HG03045 (cell line): ENCODE measurements at regions not wholly inside any gene's neighbourhood (a gene's known extent, or its start where the extent isn't known, plus 50 kb on each side); places are given as distances from the start of the nearest gene placed in this dataset.

Experiments used
- ATAC-seq: cut with Tn5 transposase; IDR thresholded peaks from one replicate; pipeline ENCODE4 v1.9.1; 2021; ENCODE audit warnings: mild to moderate bottlenecking, moderate library complexity; ENCODE audit not compliant: unreplicated experiment

DNA sequence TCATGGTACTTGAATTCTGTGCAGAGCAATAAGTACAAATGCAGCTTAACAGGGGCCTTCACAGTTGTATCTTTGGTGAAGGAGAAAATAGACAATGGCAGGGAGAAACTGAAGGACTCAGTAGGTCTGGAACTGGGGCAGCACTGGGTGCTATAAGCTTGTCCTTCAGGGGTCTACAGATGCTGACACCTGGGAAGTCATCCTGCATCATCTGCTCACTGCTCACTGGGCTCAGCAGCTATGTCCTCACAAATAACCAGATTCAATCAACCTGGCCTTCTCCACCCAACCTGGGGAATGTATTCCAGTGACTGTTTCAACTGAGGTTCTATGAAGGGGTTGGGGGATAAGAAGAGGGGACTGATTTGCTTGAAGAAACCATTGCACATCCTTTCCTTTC is 117.0 kb downstream of the ZNF280B start:
- no peak for ATAC-seq

GRCh38 chr22:22392131-22392530 is 116.4 kb downstream of the ZNF280B start:
- ATAC-seq, result no peak

GRCh38 chr22:22394591-22394990 is 114.0 kb downstream of the ZNF280B start:
- no peak for ATAC-seq

DNA sequence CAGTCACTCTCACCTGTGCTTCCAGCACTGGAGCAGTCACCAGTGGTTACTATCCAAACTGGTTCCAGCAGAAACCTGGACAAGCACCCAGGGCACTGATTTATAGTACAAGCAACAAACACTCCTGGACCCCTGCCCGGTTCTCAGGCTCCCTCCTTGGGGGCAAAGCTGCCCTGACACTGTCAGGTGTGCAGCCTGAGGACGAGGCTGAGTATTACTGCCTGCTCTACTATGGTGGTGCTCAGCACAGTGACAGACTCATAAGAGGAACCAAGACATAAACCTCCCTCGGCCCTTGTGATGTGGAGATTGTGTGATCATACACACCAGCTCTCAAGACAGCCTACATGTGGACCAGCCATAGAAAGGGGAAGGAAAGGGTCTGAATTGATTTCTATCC is 113.3 kb downstream of the ZNF280B start:
- ATAC-seq, result no peak

DNA sequence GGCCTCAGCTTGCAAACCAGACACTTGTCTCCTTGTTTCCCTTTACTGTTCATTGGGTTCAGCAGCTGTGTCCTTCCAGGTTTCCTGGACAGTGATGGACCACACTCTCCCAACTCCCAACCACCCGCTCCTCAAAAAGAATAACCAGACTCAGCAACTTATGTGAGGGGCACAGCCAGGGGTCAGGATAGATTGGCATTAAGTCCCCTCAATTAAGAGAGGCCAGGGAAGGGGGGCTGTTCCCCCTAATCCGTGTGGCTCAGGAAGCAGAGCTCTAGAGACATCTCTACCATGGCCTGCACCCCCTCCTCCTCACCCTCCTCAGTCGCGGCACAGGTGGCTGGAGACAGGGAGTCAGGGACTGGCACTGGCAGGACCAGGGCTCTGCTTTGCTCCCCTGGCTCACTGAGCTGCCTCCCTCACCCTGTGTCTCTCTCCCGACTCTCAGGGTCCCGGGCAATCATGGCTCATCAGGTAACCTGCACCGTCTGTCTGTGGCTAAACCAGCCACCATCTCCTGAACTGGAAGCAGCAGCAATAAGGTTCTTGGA is 111.7 kb downstream of the ZNF280B start:
- ATAC-seq, result no peak

DNA sequence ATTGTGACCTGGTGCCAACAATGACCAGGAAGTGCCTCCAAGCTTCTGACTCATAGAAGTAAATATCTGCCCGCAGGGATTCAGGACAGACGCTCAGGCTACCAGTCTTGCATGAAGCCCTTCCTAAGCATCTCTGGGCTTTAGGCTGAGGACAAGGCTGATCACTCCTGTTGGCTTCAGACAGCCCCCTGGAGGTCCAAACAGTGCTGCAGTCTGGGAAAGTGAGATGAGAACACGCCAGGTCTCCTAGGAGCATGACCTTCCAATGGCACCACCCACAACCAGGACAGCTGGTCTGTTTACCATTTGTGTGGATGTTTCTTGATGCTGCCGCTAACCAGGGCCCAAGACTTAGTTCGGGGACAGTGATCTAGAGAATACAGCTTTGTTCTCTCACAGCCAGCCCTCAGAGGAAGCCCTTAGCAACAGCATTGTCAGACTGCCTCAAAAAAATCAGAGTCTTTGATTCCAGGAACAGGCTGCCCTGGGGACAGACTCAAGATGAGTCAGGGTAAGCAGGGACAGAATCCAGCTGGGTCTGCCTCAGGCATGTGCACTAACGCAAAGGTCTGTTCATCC is 111.2 kb downstream of the ZNF280B start:
- no peak for ATAC-seq

GRCh38 chr22:22397875-22398524 is 110.5 kb downstream of the ZNF280B start:
- ATAC-seq, result no peak

DNA sequence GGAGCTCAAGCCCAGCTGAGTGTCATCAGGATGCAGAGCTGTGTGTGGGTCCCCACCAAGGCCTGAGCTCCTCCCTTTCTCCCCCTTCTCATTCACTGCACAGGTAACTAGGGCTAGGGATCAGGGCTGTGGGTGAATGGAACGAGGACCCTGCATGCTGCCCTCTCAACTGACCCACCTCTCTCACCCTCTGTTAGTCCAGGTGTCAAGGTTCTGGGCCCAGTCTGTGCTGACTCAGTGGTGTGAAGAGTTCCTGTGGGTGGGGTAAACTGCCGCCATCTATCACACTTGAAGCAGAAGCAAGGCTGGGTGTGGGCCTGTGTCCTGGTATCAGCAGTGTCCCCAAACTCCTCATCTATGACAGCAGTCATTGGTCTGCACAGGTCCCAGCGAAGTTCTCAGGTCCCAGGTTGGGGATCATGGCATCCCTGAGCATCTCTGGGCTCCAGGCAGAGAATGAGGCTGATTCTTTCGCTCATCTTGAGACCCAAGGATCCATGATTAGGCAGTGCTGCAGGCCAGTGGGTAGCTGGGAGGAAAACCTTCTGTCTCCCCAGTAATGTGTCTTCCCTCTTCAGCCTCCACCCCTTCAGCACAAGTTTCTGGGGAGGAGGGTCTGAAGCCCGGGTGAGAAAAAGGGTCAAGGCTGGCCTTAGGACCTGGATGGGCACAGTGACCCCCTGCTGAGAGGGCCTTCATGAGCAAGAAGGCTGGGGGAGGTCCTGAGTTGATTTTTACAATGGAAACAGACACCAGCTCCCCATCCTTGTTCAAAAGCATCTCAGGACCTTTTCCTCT is 109.8 kb downstream of the ZNF280B start:
- ATAC-seq, result no peak

DNA sequence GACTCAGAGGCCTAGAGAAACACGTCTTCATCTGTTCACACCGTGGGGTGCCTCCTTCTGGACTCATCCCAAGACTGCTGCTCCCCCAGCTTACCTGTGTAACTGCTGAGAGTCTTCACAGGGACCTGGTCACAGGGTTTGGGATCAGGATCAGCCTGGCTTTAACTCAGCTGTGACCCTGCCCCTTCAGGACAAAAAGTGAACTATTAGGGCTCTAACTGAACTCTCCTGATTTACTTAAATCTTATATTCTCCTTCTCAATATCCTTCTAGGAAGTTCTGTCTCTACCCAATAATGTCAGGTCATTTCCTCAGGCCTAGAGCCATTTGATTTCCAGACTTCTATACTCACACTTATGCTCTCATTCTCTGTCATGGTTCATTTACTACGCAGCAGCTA is 108.4 kb downstream of the ZNF280B start:
- ATAC-seq, result no peak

- ATAC-seq, result no peak
These were observed 107.6 kb downstream of the ZNF280B start for GRCh38 chr22:22400964-22401363.

DNA sequence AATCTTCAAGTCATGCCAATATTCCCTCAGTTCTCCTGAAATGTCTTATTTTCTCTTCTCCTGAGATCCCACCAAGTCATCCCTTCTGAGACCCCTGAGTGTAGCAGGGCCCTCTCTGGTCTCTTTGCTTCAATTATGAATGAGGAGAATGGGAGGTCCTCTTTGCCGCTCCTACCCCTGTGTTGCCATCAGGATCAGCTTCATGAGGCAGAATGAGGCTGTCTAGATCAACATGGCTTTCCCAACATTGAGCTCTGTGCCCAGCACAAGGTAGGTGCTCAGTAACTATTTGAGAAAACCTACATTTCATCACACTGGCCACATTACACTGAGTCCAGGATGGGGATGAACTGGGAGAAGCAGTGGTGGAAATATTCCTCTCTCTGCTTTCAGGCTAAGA is 107.2 kb downstream of the ZNF280B start:
- no peak for ATAC-seq

GRCh38 chr22:22403306-22403705 is 105.2 kb downstream of the ZNF280B start:
- ATAC-seq, result no peak

DNA sequence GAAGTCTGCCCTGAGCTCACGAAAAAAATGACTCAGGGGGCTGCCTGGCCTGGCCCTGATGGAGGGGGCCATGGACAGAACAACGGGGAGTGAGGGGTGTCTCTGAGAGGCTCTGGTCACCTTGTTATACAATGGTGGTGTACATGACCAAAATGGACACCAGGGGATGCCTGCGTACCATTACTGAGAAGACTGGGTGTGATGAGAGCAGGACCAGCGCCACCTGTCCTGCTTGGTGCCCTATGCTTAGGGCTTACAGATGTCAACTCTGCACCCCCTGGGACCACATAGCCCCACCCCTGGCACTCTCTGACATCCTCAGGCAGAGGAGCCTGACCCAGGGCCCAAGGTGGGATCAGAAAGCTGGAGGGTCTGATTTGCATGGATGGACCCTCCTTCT is 104.8 kb downstream of the ZNF280B start:
- no peak for ATAC-seq

DNA sequence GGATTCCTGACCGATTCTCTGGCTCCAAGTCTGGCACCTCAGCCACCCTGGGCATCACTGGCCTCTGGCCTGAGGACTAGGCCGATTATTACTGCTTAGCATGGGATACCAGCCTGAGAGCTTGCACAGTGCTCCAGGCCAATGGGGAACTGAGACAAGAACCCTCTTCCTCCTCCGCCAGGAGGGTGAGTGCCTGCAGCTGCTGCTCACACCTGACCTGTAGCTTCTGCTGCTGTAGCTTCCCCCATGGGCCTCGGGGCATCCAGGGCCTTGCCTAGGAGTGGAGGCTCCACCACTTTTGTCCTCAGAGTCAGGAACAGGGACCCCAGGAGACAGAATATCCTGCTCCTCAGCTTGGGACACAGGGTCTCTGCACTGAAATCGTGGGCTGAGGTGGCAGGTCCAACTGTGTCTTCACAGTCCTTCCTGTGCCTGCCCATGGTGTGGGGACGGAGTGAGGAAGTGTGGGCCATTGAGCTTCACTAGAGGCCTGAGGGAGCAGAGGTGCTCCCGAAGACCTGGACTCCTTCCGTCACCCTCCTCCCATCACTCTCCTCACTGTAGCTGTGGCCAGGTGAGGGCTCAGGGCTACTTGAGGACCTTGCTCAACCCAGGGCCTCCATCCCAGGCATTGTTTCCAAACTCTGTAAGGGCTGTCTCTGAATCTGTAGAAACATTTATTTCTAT is 103.8 kb downstream of the ZNF280B start:
- no peak for ATAC-seq

DNA sequence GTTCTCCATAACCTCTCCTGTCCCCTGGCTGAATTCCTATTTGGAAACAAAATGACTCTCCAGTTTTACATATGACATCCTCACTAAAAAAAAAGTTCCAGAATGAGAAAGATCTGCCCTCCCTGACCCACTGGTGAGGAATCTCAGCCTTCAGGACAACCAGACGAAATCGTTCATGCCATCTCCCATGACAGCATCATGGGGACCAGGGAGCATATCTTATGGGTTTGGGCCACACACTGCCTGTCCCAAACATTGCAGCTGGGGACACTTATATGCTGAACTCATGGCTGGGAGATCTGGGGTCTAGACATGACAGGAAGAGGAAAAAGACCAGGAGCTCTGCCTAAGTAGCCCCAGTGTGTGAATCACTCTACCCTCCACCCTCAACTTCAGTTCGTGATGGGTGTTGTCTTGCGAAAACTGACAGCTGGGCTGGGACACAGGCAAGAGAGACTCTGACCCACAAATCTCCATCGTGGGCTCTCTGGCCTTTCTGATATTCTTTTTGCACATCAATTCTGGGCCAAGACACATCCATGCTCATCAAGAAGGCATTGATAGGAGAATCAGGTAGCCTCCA is 102.0 kb downstream of the ZNF280B start:
- no peak for ATAC-seq

DNA sequence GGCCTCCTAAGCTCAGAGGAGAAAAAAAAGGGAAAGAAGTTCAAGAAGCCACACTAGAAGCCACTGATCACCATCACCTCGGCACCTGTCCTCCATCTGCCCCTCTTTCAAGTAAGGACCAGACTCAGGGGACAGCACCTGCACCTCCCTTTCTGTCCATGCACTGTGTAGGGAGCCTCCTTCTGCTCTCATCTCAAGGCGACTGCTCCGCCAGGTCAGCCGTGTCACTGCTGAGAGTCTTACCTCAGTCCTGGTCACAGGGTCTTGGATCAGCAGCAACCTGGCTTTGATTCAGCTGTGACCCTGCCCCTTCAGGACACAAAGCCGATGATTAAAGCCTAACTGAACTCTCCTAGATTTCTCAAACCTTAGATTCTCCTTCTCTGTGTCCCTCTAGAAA is 101.5 kb downstream of the ZNF280B start:
- ATAC-seq, result no peak

GRCh38 chr22:22408269-22408668 is 100.3 kb downstream of the ZNF280B start:
- ATAC-seq, result no peak

DNA sequence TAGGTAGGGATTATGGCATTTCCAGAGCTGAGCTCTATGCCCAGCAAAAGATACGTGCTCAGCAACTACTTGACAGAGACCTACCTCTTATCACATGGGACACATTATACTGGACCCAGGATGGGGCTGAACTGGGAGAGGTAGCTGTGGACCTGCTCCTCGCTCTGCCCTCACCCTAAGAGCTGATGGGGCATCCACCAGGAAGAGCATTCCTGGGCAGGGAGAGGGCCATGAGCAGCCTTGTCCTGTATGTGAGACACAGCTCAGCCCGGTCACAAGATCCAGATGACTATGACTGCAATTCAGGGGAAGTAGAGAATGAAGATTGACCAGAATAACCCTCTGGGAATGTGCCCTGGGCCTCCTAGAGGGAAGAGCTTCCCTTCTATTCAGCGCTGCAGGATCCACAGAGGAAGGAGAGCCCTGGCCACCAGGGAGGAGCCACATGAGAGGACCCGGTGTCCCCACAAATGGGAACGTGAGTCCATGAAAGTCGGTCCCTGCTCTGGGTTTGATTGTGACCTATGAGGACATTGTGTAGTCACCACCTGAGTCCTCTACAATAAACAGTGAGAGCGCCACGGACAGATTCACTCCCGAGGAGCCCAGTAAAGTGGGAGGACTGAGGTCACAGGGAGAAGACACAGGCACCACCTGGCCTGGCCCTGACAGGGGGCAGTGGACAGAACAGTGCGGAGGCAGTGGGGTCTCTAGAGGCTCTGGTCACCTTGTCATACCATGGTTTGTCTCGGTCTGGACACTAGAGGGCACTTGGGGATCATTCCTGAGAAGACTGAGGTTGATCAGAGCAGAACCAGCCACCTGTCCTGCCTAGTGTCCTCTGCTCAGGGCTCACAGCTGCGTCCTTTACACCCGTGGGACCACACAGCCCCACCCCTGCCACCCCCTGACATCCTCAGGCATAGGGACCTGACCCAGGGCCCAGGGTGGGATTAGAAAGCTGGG is 99.5 kb downstream of the ZNF280B start:
- ATAC-seq, result no peak

- no peak for ATAC-seq
These were observed 98.4 kb downstream of the ZNF280B start for GRCh38 chr22:22410121-22410520.

- ATAC-seq, result no peak
These were observed 97.9 kb downstream of the ZNF280B start for GRCh38 chr22:22410677-22411076.
